ENCODE measurements at regions not wholly inside any gene's neighbourhood (a gene's known extent, or its start where the extent isn't known, plus 50 kb on each side); places are given as distances from the start of the nearest gene placed in this dataset.

- Histone ChIP-seq H3K4me3 (no peak overlapping the region), H3K36me3 (no peaks in the 10 kb centered on the region), H3K4me1 (peaks cover 0 to 13% (median 0%) of the 10 kb centered on the region in 4 donors), H3K27ac (no peak overlapping the region), H3K9me3 (no peaks in the 10 kb centered on the region), H3K27me3 (no peaks in the 10 kb centered on the region)
- 91 to 100% methylated on average over 3 of the region's 3 CpGs for WGBS, 2 donors (ENCODE audit: low coverage in 1 of 2)
- no peak for DNase-seq
- TF ChIP-seq EP300 (IDR thresholded peaks at IDR 0.05; ENCODE audit: low read depth): no peak
- no peak for TF ChIP-seq POLR2A (IDR thresholded peaks at IDR 0.05)
- TF ChIP-seq POLR2AphosphoS5 (IDR thresholded peaks at IDR 0.05): no peak
- TF ChIP-seq CTCF (IDR thresholded peaks at IDR 0.05): no peak
- in situ Hi-C loops (cut with MboI; ENCODE audit: low pct_ligation_motif_present in 1 of 4, low pct_unique_long_range_greater_than_20kb in 1 of 4, low sequenced_read_pairs in 3 of 4) (no loop called here), intact Hi-C loops (cut with DNase I; ENCODE audit: low total_unique reads) (no loop called here)
These were observed 200.9 kb upstream of the ZNF32 start for GRCh38 chr10:43849551-43849950.

DNA sequence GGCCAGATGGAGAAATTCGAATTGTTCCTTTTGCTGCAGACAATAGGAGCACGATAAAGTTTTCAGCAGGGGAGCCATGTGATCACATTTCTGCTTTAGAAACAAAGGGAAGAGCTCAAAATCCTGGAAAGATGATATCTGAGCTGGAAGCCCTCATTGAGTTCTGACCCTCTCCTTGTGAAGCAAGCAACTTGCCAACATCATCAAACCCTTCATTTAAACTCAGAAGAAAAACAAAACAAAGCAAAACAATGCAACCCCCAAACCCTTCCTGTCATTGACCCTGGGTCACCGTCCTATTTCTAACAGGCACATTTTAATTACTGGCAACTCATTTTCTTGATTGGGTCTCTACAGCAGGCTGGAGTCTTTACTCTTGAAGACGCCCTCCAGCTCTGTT is 198.3 kb upstream of the ZNF32 start:
- no peak overlapping the region for H3K4me3 ChIP-seq
- TF ChIP-seq POLR2A (IDR thresholded peaks at IDR 0.05) (no peak), EP300 (IDR thresholded peaks at IDR 0.05; ENCODE audit: low read depth) (no peak), POLR2AphosphoS5 (IDR thresholded peaks at IDR 0.05) (no peak), CTCF (IDR thresholded peaks at IDR 0.05) (no peak)
- H3K27ac ChIP-seq: peak overlapping the region in 1 of 4 donors; percentile 41
- in situ Hi-C loops (cut with MboI; ENCODE audit: low pct_ligation_motif_present in 1 of 4, low pct_unique_long_range_greater_than_20kb in 1 of 4, low sequenced_read_pairs in 3 of 4): no loop called here
- WGBS, 2 donors (ENCODE audit: low coverage in 1 of 2): 75 to 89% methylated on average over 4 of the region's 4 CpGs
- no peaks in the 10 kb centered on the region for H3K9me3 ChIP-seq
- no peaks in the 10 kb centered on the region for H3K36me3 ChIP-seq
- H3K27me3 ChIP-seq: no peaks in the 10 kb centered on the region
- intact Hi-C loops (cut with DNase I; ENCODE audit: low total_unique reads): no loop called here
- peaks cover 0 to 13% (median 0%) of the 10 kb centered on the region in 4 donors for H3K4me1 ChIP-seq
- no peak for DNase-seq

DNA sequence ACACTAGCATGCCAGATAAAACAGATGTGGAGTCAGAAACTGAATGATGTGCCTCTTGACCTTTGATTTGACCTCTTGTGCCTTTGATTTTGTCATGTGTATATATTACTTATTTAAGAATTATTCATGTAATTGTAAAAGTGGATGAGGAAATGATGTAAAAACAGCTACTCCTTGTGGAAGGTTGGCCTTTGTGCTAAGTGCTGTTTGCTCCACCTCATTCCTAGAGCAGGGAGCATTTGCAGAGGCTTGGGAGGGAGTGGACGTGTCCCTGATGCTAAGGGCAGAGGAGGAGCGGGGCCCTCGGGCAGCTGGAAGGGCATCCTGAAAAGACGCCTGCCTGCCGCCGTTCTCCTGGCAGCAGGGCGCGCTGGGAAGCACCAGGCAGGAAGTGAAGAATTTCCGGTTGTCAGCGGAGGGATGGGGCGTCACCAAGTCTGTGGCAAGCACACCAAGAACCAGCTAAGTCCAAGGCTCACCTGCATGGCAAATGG is 197.6 kb upstream of the ZNF32 start:
- DNase-seq: no peak
- 20 to 34% methylated on average over 1 to 11 of the region's 11 CpGs for WGBS, 2 donors (ENCODE audit: low coverage in 1 of 2)
- Histone ChIP-seq H3K4me1 (peaks cover 0 to 13% (median 0%) of the 10 kb centered on the region in 4 donors), H3K9me3 (no peaks in the 10 kb centered on the region), H3K27ac (peak overlapping the region in 1 of 4 donors; percentile 41), H3K36me3 (no peaks in the 10 kb centered on the region), H3K27me3 (no peaks in the 10 kb centered on the region), H3K4me3 (no peak overlapping the region)
- in situ Hi-C loops (cut with MboI; ENCODE audit: low pct_ligation_motif_present in 1 of 4, low pct_unique_long_range_greater_than_20kb in 1 of 4, low sequenced_read_pairs in 3 of 4) (no loop called here), intact Hi-C loops (cut with DNase I; ENCODE audit: low total_unique reads) (no loop called here)
- no peak for TF ChIP-seq EP300 (IDR thresholded peaks at IDR 0.05; ENCODE audit: low read depth)
- TF ChIP-seq CTCF (IDR thresholded peaks at IDR 0.05): no peak
- no peak for TF ChIP-seq POLR2A (IDR thresholded peaks at IDR 0.05)
- TF ChIP-seq POLR2AphosphoS5 (IDR thresholded peaks at IDR 0.05): peak in 1 of 3 donors; percentile 25

DNA sequence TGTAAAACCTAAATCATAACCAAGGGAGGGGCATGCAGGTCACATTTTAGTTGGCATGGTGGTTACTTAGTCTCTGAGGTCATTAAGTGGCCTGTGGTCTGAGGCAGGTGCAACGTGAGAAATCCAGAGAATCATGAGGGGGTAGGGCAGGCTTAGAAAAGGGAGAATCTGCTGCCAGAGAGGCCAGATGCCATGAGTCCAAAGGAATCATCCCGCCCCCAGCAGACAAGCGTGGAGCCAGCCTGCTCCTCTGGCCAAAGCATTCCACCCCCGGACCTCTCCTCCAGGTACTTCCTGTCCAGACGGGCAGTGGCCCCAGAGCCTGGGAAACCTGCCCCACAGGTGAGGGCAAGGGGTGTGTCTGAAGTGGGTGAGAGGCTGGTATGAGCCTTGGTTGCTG is 196.4 kb upstream of the ZNF32 start:
- intact Hi-C loops (cut with DNase I; ENCODE audit: low total_unique reads): no loop called here
- Histone ChIP-seq H3K4me3 (no peak overlapping the region), H3K4me1 (peaks cover 0 to 13% (median 0%) of the 10 kb centered on the region in 4 donors), H3K36me3 (no peaks in the 10 kb centered on the region), H3K27me3 (no peaks in the 10 kb centered on the region), H3K27ac (peak overlapping the region in 1 of 4 donors; percentile 28), H3K9me3 (no peaks in the 10 kb centered on the region)
- DNase-seq: no peak
- TF ChIP-seq EP300 (IDR thresholded peaks at IDR 0.05; ENCODE audit: low read depth): no peak
- TF ChIP-seq CTCF (IDR thresholded peaks at IDR 0.05): no peak
- no peak for TF ChIP-seq POLR2A (IDR thresholded peaks at IDR 0.05)
- WGBS, 2 donors (ENCODE audit: low coverage in 1 of 2): 59 to 75% methylated on average over 1 to 5 of the region's 5 CpGs
- in situ Hi-C loops (cut with MboI; ENCODE audit: low pct_ligation_motif_present in 1 of 4, low pct_unique_long_range_greater_than_20kb in 1 of 4, low sequenced_read_pairs in 3 of 4): no loop called here

Data from transverse colon (tissue), 4 donors.